ENCODE measurements at regions not wholly inside any gene's neighbourhood (a gene's known extent, or its start where the extent isn't known, plus 50 kb on each side); places are given as distances from the start of the nearest gene placed in this dataset.
"Not testable (repeated sequence)": the region's sequence is repeated elsewhere in the genome, so short reads cannot be mapped to it uniquely, and the experiment has no call there.

- no peak for DNase-seq (ENCODE audit: low read depth in 2 of 3, low spot score in 2 of 3)
Measured at GRCh38 chr4:4913628-4914027, 54.2 kb downstream of the MSX1 start.

DNA sequence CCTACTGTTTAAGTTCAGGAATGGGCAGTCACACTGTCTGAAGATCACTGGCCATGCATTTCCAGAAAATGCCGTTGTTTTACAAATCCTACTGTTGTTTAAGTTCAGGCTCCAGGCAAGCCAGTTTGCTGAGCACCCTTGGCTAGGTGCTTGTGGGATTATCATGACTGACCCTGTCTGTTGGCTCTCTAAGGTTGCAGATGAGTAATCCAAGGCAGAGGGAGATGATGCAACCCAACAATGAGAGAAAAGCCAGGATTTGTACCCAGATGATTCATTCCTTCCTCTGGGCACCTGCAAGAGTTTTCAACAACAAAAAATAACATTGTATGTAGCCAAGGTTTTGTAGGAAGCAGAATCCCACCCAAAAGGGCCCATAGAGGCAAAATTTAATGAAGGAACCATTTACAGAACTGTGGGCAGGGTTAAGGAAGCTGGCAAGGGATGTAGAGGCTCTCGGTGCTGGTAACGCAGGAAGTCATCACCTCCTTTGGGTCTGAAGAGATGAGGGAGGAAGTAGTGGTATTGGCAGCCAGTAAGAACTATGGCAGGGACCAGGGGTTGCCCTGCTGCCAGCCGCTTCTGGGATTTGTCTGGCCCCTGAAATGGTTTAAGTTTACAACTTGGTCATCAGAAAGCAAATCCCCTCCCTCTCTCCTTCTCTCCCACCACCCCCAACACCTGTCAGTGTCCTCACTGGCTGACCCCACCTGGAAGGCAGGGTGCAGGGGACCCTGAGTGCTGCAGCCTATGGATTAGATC lies 54.8 kb downstream of the MSX1 start:
- no peak for DNase-seq (ENCODE audit: low read depth in 2 of 3, low spot score in 2 of 3)

DNA sequence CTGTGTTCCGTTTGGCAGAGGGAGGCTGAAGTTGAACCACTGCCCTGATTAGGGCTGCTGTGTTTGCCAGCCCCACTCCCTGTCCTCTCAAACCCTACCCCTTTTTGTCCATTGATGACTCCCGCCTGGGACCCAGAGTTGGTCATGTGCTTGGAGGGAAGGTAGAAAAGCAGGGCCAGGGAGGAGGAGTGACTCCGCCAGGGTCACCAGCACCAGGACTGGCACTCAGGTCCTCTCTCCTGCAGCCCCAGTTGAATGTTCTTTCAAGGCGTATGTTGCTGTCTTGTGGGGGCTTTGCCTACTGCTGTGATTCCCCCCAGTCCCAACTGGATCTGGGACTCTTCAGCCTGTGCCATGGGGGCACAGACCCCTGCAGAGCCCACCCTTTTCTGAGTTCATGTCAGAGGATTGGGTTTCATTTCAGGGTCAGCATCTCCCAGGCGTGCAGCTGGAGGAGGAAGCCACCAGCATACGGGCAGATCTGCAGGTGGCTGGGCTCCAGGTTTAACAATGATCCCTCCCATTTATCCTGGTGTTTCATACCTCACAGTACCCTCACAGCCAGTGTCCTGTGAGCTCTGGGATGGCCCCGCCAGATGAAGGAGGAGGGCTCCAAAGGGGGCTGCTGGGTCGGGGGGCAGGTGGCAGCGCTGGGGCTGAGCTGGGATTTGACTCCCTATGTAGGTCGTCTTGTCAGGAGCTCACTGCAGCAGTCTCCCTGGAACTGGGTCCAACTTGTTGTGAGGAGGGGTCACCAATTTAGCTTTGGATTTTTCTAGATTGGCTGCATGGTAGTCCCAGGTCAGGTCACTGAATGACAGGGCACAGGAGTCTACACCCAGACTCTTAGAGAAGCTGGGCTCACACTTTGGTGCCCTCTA lies 55.7 kb downstream of the MSX1 start:
- no peak for DNase-seq (ENCODE audit: low read depth in 2 of 3, low spot score in 2 of 3)

DNA sequence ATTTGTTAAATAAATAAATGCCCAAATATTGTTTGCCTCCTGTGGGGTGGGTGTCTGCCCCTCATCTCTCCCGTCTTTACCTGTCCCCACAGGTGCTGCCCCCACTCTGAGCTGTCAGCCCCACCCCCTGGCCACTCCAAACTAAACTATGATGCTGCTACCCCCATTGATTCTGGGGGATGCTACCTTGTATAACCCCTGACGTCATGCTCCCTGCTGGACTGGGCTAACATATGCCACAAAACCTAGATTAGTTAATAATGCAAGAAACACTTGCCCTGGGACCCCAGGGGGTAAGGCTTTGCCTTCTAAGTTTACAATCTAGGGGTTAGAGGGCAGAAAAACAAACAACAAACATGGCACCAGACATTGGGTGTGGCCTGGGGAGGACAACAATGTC lies 58.6 kb downstream of the MSX1 start:
- no peak for DNase-seq (ENCODE audit: low read depth in 2 of 3, low spot score in 2 of 3)

DNA sequence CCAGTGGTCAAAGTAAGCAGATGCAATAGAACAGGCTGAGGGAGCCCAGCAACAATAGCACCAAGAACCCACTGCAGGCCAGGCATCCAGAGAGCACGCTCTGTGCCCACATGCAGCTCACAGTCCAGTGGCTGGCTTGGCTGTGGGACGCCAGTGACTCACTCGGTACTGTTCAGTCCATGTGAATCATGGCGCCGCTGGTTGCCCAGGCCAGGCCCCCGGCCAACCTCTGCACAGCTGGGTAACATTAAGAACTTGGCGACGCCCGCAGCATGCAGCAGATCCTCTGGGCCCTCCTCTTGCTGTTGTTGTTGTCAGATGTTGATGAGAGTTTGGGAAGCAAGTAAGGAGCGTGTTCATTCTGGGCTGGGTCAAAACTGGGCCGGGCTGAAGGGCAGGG lies 60.5 kb downstream of the MSX1 start:
- DNase-seq (ENCODE audit: low read depth in 2 of 3, low spot score in 2 of 3), result no peak

DNA sequence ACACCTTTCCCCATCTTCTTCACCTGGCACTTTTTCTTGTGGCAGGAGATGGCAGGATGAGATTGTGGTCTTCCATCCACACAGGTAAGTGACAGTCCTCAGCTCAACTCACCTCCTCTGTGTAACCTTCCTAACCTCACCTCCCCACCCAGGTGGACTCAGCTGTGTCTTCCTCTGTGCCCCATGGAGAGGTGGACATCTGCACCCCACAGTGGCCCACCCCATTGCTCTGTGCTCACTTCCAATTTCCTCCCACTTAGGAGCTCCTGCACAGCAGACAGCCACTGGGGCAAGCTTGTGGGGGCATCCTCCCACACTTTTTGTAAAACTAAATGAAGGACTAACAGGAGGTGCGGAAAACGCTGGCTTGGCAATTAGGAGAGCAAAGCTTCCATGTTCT lies 61.6 kb downstream of the MSX1 start:
- no peak for DNase-seq (ENCODE audit: low read depth in 2 of 3, low spot score in 2 of 3)

GRCh38 chr4:4922441-4922840 lies 63.0 kb downstream of the MSX1 start:
- peak in 1 of 3 donors; percentile 44 for DNase-seq (ENCODE audit: low read depth in 2 of 3, low spot score in 2 of 3)

- DNase-seq (ENCODE audit: low read depth in 2 of 3, low spot score in 2 of 3), result no peak
Measured at GRCh38 chr4:4923201-4923600, 63.7 kb downstream of the MSX1 start.

DNA sequence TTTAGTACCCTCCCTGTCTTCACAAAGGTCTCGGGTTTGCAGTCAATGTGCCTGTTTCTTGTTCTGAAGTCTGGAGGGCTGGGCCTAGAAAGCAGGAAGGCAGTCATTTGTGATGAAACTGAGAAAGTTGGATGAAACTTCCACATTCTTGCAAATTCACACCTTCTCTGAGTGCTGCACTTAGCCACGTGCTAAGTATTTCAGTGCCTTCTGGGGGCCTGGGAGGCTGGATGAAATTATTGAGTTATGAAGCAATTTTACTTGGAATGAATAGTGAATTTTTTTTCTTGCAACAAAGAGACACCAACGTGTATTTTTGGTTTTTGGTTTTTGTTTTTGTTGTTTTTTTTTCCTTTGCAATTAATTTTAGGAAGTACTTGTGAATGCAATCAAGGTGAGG lies 71.2 kb downstream of the MSX1 start:
- no peak for DNase-seq (ENCODE audit: low read depth in 2 of 3, low spot score in 2 of 3)

GRCh38 chr4:4935974-4936373 lies 76.5 kb downstream of the MSX1 start:
- no peak for DNase-seq (ENCODE audit: low read depth in 2 of 3, low spot score in 2 of 3)

GRCh38 chr4:4937926-4938325 lies 78.5 kb downstream of the MSX1 start:
- DNase-seq (ENCODE audit: low read depth in 2 of 3, low spot score in 2 of 3), result no peak

DNA sequence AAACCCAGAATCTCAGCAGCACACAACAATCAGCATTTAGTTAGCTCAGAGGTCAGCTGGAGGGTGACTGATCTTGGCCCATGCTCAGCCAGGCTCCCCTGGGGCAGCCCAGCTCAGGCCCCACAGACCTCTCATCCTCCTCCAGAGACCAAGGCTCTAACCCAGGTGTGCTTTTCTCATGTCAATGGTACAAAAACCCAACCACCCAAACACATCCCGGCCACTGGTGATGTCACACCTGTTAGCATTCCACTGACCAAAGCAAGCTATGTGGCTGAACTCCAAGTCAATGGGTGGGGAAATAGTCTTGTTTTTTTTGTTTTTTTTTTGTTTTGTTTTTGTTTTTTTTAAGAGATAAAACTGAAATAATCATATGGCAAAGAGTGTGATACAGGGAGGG lies 77.5 kb downstream of the CYTL1 start:
- DNase-seq (ENCODE audit: low read depth in 2 of 3, low spot score in 2 of 3), result no peak

DNA sequence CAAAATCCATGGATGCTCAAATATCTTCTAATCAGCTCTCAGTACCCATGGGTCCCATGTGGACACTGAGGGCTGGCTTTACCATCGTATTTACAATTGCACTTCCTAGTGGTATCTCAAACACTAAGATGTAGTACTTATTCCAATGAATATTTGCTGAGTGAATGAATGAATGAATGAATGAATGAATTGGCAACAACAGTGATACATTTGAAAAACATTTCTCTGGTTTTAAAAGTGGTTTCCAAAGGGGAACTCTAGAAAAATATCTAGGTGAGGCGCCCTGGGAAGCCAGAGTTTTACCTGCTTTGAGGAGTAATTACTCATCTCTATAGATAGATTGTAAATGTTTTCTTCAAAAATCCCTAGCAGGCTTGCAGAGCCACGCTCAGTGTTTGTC lies 76.6 kb downstream of the CYTL1 start:
- no peak for DNase-seq (ENCODE audit: low read depth in 2 of 3, low spot score in 2 of 3)

- DNase-seq (ENCODE audit: low read depth in 2 of 3, low spot score in 2 of 3), result no peak
Measured at GRCh38 chr4:4945021-4945420, 74.2 kb downstream of the CYTL1 start.

GRCh38 chr4:4945829-4946228 lies 73.4 kb downstream of the CYTL1 start:
- DNase-seq (ENCODE audit: low read depth in 2 of 3, low spot score in 2 of 3), result no peak

GRCh38 chr4:4946416-4946815 lies 72.8 kb downstream of the CYTL1 start:
- no peak for DNase-seq (ENCODE audit: low read depth in 2 of 3, low spot score in 2 of 3)

DNA sequence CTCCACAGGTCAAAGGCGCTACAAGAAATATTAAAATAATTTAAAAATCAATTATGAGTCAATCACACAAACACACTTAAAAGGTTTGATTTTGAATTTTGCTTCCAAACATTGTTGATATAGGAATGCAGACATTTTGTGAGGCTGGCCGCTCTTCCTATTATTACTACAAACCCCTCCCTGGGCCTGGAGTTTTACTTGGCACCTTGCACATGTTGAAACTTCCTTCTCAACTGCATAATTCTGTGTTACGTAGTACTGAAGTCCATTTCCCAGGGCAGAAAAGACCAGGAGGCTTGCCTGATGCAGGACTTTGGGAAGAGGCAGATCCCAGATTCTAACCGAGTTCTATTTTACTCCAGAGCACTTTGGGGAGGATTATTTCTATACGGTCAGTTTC lies 71.5 kb downstream of the CYTL1 start:
- no peak for DNase-seq (ENCODE audit: low read depth in 2 of 3, low spot score in 2 of 3)

- DNase-seq (ENCODE audit: low read depth in 2 of 3, low spot score in 2 of 3), result no peak
Measured at GRCh38 chr4:4948370-4948769, 70.9 kb downstream of the CYTL1 start.

DNA sequence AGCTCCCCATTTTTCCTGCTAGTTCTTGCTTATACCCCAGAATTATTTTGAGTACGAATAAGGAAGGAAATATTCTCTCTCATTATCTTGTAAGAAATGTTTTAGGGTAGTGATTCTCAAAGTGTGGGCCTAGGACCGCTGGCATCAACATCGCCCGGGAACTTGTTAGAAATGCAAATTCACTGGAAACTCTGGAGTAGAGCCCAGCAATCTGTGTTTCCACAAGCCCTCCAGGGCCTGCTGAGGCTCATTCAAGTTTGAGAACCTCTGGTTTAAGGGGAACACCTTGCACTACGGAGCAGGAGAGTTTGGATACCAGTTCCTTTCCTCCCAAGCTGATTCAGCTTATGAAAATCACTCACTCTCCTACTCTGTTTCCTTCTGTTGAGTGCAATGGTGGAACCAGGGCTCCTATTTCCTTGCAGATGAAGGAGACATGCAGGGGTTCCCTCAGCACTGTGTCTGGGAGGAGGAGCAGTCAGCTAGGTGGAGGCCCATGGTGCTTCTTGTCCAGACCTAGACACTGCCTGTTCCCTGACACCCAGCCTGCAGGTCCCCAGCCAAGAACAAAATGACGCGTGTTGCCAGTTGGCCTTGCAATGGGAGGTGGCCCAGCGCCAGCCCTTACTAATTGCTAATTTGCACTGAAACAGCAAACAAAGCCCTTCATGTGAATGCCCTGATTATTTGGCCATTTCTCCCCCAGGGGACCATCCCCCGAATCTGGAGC lies 68.5 kb downstream of the CYTL1 start:
- no peak for DNase-seq (ENCODE audit: low read depth in 2 of 3, low spot score in 2 of 3)

- no peak for DNase-seq (ENCODE audit: low read depth in 2 of 3, low spot score in 2 of 3)
Measured at GRCh38 chr4:4952273-4952672, 67.0 kb downstream of the CYTL1 start.

DNA sequence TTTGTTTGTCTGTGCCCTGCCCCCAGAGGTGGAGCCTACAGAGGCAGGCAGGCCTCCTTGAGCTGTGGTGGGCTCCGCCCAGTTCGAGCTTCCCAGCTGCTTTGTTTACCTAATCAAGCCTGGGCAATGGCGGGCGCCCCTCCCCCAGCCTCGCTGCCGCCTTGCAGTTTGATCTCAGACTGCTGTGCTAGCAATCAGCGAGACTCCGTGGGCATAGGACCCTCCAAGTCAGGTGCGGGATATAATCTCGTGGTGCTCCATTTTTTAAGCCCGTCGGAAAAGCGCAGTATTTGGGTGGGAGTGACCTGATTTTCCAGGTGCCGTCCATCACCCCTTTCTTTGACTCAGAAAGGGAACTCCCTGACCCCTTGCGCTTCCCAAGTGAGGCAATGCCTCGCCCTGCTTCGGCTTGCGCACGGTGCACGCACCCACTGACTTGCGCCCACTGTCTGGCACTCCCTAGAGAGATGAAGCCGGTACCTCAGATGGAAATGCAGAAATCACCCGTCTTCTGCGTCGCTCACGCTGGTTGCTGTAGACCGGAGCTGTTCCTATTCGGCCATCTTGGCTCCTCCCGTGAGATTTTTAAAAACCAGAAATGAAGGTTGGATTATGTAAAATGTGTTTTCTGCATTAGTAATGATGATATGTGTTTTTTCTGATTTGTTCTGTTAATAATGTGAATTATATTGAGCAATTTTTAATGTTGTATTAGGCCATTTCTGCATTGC lies 59.7 kb downstream of the CYTL1 start:
- DNase-seq (ENCODE audit: low read depth in 2 of 3, low spot score in 2 of 3), result not testable (repeated sequence)

All from hematopoietic multipotent progenitor cell (in vitro differentiated cells).